ENCODE measurements at regions not wholly inside any gene's neighbourhood (a gene's known extent, or its start where the extent isn't known, plus 50 kb on each side); places are given as distances from the start of the nearest gene placed in this dataset.

- TF ChIP-seq POLR2AphosphoS5 (IDR thresholded peaks at IDR 0.05; ENCODE audit: low read depth, low read length), result no peak
- TF ChIP-seq POLR2A (IDR thresholded peaks at IDR 0.05; ENCODE audit: low read depth, low read length), result no peak
These were observed 548.5 kb upstream of the SOX9 start for GRCh38 chr17:71572343-71572742.
